ENCODE measurements at regions not wholly inside any gene's neighbourhood (a gene's known extent, or its start where the extent isn't known, plus 50 kb on each side); places are given as distances from the start of the nearest gene placed in this dataset.

DNA sequence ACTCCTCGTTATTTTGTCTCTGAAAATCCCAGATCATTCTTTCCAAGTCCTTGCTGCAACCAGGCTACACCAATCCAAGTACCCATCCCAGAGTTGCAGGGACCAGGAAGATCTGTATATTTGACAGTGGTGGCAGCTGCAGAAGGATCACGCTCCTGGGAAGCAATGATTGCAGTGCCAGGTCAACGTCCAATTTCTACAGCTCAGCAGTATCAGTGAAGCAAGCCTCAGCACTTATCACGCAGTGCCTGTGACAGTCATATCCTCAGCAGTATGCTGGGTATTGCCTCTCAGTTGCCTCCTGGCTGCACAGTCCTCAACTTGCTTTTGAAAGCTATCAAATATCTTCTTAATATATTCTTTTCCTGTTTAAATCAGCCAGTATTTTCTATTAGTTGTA is 66.7 kb downstream of the BARHL2 start:
- Histone ChIP-seq H3K4me1 (ENCODE audit: low read length) (no peaks in the 10 kb centered on the region), H2AFZ (ENCODE audit: low read depth, low read length) (no peak overlapping the region), H4K20me1 (ENCODE audit: insufficient read depth, low read length) (no peaks in the 10 kb centered on the region), H3K9me3 (ENCODE audit: insufficient read depth, low read length) (no peaks in the 10 kb centered on the region), H3K4me2 (ENCODE audit: low read length) (no peak overlapping the region), H3K27ac (ENCODE audit: low read length) (no peak overlapping the region), H3K9ac (ENCODE audit: low read length) (no peak overlapping the region), H3K79me2 (ENCODE audit: low read length) (no peaks in the 10 kb centered on the region), H3K27me3 (ENCODE audit: low read depth, low read length) (no peaks in the 10 kb centered on the region), H3K4me3 (ENCODE audit: low read length) (no peak overlapping the region), H3K36me3 (replicated peaks; ENCODE audit: low read depth, low read length) (no peaks in the 10 kb centered on the region)
- TF ChIP-seq, protein P1, sequence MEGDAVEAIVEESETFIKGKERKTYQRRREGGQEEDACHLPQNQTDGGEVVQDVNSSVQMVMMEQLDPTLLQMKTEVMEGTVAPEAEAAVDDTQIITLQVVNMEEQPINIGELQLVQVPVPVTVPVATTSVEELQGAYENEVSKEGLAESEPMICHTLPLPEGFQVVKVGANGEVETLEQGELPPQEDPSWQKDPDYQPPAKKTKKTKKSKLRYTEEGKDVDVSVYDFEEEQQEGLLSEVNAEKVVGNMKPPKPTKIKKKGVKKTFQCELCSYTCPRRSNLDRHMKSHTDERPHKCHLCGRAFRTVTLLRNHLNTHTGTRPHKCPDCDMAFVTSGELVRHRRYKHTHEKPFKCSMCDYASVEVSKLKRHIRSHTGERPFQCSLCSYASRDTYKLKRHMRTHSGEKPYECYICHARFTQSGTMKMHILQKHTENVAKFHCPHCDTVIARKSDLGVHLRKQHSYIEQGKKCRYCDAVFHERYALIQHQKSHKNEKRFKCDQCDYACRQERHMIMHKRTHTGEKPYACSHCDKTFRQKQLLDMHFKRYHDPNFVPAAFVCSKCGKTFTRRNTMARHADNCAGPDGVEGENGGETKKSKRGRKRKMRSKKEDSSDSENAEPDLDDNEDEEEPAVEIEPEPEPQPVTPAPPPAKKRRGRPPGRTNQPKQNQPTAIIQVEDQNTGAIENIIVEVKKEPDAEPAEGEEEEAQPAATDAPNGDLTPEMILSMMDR (IDR thresholded peaks at IDR 0.05; ENCODE audit: low read depth, low read length), result no peak
- no peak for TF ChIP-seq EZH2phosphoT487 (IDR thresholded peaks at IDR 0.05; ENCODE audit: low read depth)

DNA sequence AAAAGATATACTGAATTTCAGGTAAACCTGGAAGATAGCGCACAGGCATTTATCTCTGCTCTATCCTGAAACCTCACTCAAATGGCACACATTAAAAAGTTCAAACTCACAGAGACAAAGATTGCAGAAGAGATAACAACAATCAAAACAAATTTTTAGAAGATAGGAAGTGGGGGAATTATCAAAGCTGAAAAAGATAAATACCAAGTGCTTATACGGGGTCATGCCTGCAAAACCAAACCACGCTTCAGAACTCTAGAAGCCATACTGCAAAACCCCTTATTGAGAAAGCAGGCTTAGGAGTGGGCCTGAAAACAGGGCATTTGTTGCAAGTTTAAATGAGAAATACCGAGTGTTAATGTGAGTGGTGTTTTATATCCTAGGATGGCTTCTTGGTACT is 76.8 kb downstream of the BARHL2 start:
- no peaks in the 10 kb centered on the region for H3K9me3 ChIP-seq (ENCODE audit: insufficient read depth, low read length)
- H3K27ac ChIP-seq (ENCODE audit: low read length), result no peak overlapping the region
- H3K4me2 ChIP-seq (ENCODE audit: low read length), result no peak overlapping the region
- TF ChIP-seq, protein P1 (IDR thresholded peaks at IDR 0.05; ENCODE audit: low read depth, low read length), result no peak
- TF ChIP-seq EZH2phosphoT487 (IDR thresholded peaks at IDR 0.05; ENCODE audit: low read depth), result no peak
- no peak overlapping the region for H3K9ac ChIP-seq (ENCODE audit: low read length)
- no peaks in the 10 kb centered on the region for H3K36me3 ChIP-seq (replicated peaks; ENCODE audit: low read depth, low read length)
- H3K79me2 ChIP-seq (ENCODE audit: low read length), result no peaks in the 10 kb centered on the region
- H4K20me1 ChIP-seq (ENCODE audit: insufficient read depth, low read length), result no peaks in the 10 kb centered on the region
- no peak overlapping the region for H2AFZ ChIP-seq (ENCODE audit: low read depth, low read length)
- H3K27me3 ChIP-seq (ENCODE audit: low read depth, low read length), result no peaks in the 10 kb centered on the region
- no peak overlapping the region for H3K4me3 ChIP-seq (ENCODE audit: low read length)
- H3K4me1 ChIP-seq (ENCODE audit: low read length), result no peaks in the 10 kb centered on the region

DNA sequence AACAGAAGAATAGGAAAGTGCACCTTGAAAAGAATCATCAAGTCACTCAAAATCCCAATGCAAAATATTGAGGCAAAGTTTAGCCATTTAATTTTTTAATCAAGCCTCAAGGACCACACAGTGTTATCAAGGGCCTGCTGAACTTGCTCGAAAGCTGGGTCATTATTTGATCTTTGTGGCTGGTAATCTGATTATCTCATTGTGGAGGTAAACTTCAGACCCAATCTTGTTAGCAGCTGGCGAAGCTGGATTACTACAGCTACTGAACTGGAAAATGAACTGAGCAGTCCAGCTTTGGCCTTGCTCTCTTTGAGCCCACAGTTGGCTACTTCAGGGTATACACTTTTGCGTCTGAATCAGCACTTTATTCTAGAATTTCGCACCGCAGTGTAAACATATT is 94.4 kb downstream of the BARHL2 start:
- Histone ChIP-seq H3K9ac (ENCODE audit: low read length) (no peak overlapping the region), H3K4me3 (ENCODE audit: low read length) (no peak overlapping the region), H2AFZ (ENCODE audit: low read depth, low read length) (no peak overlapping the region), H3K9me3 (ENCODE audit: insufficient read depth, low read length) (no peaks in the 10 kb centered on the region), H3K27me3 (ENCODE audit: low read depth, low read length) (no peaks in the 10 kb centered on the region), H3K27ac (ENCODE audit: low read length) (no peak overlapping the region), H3K36me3 (replicated peaks; ENCODE audit: low read depth, low read length) (no peaks in the 10 kb centered on the region), H3K79me2 (ENCODE audit: low read length) (no peaks in the 10 kb centered on the region), H3K4me2 (ENCODE audit: low read length) (no peak overlapping the region), H4K20me1 (ENCODE audit: insufficient read depth, low read length) (no peaks in the 10 kb centered on the region), H3K4me1 (ENCODE audit: low read length) (no peaks in the 10 kb centered on the region)
- no peak for TF ChIP-seq EZH2phosphoT487 (IDR thresholded peaks at IDR 0.05; ENCODE audit: low read depth)
- TF ChIP-seq, protein P1 (IDR thresholded peaks at IDR 0.05; ENCODE audit: low read depth, low read length), result no peak

DNA sequence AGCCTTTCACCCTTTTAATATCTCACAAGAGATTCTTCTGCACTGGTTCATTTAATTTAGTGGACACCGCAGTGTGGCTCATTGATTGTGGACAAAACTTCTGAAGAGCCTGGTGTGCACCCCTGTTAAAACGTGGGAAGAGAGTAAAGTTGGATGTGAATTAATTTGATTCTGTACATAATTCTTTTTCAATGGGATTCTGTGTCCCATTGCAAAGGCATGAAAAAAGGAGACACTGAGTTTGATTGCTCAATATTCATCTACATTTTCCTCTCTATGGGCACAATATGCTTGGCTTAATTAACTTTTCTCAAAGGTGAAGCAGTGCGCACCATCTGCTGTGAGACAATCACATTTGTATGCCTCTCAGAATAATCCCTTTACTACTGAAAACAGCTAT is 95.1 kb downstream of the BARHL2 start:
- Histone ChIP-seq H2AFZ (ENCODE audit: low read depth, low read length) (no peak overlapping the region), H3K4me2 (ENCODE audit: low read length) (no peak overlapping the region), H3K4me3 (ENCODE audit: low read length) (no peak overlapping the region), H3K27ac (ENCODE audit: low read length) (no peak overlapping the region), H3K9me3 (ENCODE audit: insufficient read depth, low read length) (no peaks in the 10 kb centered on the region), H3K27me3 (ENCODE audit: low read depth, low read length) (no peaks in the 10 kb centered on the region), H3K9ac (ENCODE audit: low read length) (no peak overlapping the region), H3K79me2 (ENCODE audit: low read length) (no peaks in the 10 kb centered on the region), H4K20me1 (ENCODE audit: insufficient read depth, low read length) (no peaks in the 10 kb centered on the region), H3K4me1 (ENCODE audit: low read length) (no peaks in the 10 kb centered on the region), H3K36me3 (replicated peaks; ENCODE audit: low read depth, low read length) (no peaks in the 10 kb centered on the region)
- no peak for TF ChIP-seq EZH2phosphoT487 (IDR thresholded peaks at IDR 0.05; ENCODE audit: low read depth)
- TF ChIP-seq, protein P1 (IDR thresholded peaks at IDR 0.05; ENCODE audit: low read depth, low read length), result no peak

Measured in OCI-LY3 (cell line).